ENCODE measurements at regions not wholly inside any gene's neighbourhood (a gene's known extent, or its start where the extent isn't known, plus 50 kb on each side); places are given as distances from the start of the nearest gene placed in this dataset.

- POLR2A ChIA-PET = no interaction called here
- Mint-ChIP-seq H3K27ac (no peak overlapping the region), H3K4me1 (peaks cover 2% of the 10 kb centered on the region; the same call in 1 of the 2 replicates), H3K4me3 (no peak overlapping the region), H3K36me3 (no peaks in the 10 kb centered on the region), H3K27me3 (ENCODE audit: low read depth) (no peaks in the 10 kb centered on the region), H3K9me3 (no peaks in the 10 kb centered on the region)
- TF ChIP-seq ZNF396 (CRISPR knock-in tag; IDR thresholded peaks at IDR 0.05; ENCODE audit: borderline replicate concordance) = no peak
- TF ChIP-seq, protein P1, sequence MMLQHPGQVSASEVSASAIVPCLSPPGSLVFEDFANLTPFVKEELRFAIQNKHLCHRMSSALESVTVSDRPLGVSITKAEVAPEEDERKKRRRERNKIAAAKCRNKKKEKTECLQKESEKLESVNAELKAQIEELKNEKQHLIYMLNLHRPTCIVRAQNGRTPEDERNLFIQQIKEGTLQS (CRISPR knock-in tag; conservative IDR thresholded peaks at IDR 0.05) = no peak
- no peak for TF ChIP-seq IRF2 (CRISPR knock-in tag; IDR thresholded peaks at IDR 0.05; ENCODE audit: borderline replicate concordance, low read depth)
- TF ChIP-seq ZNF121 (CRISPR knock-in tag; IDR thresholded peaks at IDR 0.05) = no peak
- TF ChIP-seq ATF6 (CRISPR knock-in tag; IDR thresholded peaks at IDR 0.05) = no peak
- no peak for TF ChIP-seq TP53 (CRISPR knock-in tag; IDR thresholded peaks at IDR 0.05)
- no peak for TF ChIP-seq SMAD4 (CRISPR knock-in tag; IDR thresholded peaks at IDR 0.05)
- no peak for TF ChIP-seq ELF4 (CRISPR knock-in tag; IDR thresholded peaks at IDR 0.05; ENCODE audit: low read depth)
- no peak for TF ChIP-seq ZNF317 (CRISPR knock-in tag; IDR thresholded peaks at IDR 0.05; ENCODE audit: borderline replicate concordance, low read depth)
- no peak for TF ChIP-seq SMAD3 (CRISPR knock-in tag; IDR thresholded peaks at IDR 0.05; ENCODE audit: borderline replicate concordance)
- no peak for ATAC-seq
- no peak for DNase-seq (ENCODE audit: low spot score)
- CTCF ChIA-PET = interaction anchor here (1.5 kb wide), 1 partner anchor 10 kb away, joined by 8 read pairs; no protein-coding TSS in a partner anchor
These were observed 58.6 kb downstream of the TMEM17 start for GRCh38 chr2:62447411-62447810.

DNA sequence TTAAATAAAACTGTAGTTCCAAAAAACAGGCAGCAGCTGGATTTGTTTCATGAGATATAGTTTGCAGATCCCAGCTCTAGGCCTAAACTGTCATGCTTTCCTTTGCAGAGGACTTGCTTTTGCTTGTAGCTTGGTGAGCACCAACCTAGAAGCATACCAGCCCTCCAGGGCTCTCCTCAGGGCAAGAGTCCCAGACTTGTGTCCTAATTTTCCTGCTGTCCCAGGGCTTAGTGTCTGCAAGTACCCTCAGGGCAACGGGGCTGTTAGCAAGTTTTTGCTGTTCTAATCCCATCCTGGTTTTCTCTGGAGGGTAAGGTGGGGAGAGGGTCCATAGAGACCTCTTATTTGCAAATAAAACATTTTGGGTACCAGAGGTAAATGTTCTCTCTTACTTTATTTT is 59.5 kb downstream of the TMEM17 start:
- no peak overlapping the region for H3K4me3 Mint-ChIP-seq
- no peaks in the 10 kb centered on the region for H3K9me3 Mint-ChIP-seq
- no peaks in the 10 kb centered on the region for H3K36me3 Mint-ChIP-seq
- ChIA-PET CTCF (no interaction called here), POLR2A (no interaction called here)
- no peak overlapping the region for H3K27ac Mint-ChIP-seq
- ATAC-seq (no peak), DNase-seq (ENCODE audit: low spot score) (no peak)
- H3K27me3 Mint-ChIP-seq (ENCODE audit: low read depth) = no peaks in the 10 kb centered on the region
- H3K4me1 Mint-ChIP-seq = no peaks in the 10 kb centered on the region
- no peak for TF ChIP-seq TEAD1 (CRISPR knock-in tag; IDR thresholded peaks at IDR 0.05)
- no peak for TF ChIP-seq ZBTB21 (CRISPR knock-in tag; IDR thresholded peaks at IDR 0.05; ENCODE audit: borderline replicate concordance)
- TF ChIP-seq SMAD3 (CRISPR knock-in tag; IDR thresholded peaks at IDR 0.05; ENCODE audit: borderline replicate concordance) = no peak
- TF ChIP-seq ZNF671 (CRISPR knock-in tag; IDR thresholded peaks at IDR 0.05) = no peak
- TF ChIP-seq, protein P2, sequence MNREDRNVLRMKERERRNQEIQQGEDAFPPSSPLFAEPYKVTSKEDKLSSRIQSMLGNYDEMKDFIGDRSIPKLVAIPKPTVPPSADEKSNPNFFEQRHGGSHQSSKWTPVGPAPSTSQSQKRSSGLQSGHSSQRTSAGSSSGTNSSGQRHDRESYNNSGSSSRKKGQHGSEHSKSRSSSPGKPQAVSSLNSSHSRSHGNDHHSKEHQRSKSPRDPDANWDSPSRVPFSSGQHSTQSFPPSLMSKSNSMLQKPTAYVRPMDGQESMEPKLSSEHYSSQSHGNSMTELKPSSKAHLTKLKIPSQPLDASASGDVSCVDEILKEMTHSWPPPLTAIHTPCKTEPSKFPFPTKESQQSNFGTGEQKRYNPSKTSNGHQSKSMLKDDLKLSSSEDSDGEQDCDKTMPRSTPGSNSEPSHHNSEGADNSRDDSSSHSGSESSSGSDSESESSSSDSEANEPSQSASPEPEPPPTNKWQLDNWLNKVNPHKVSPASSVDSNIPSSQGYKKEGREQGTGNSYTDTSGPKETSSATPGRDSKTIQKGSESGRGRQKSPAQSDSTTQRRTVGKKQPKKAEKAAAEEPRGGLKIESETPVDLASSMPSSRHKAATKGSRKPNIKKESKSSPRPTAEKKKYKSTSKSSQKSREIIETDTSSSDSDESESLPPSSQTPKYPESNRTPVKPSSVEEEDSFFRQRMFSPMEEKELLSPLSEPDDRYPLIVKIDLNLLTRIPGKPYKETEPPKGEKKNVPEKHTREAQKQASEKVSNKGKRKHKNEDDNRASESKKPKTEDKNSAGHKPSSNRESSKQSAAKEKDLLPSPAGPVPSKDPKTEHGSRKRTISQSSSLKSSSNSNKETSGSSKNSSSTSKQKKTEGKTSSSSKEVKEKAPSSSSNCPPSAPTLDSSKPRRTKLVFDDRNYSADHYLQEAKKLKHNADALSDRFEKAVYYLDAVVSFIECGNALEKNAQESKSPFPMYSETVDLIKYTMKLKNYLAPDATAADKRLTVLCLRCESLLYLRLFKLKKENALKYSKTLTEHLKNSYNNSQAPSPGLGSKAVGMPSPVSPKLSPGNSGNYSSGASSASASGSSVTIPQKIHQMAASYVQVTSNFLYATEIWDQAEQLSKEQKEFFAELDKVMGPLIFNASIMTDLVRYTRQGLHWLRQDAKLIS (CRISPR knock-in tag; IDR thresholded peaks at IDR 0.05; ENCODE audit: borderline replicate concordance) = no peak
- no peak for TF ChIP-seq JUN (CRISPR knock-in tag; IDR thresholded peaks at IDR 0.05)
- TF ChIP-seq ZSCAN18 (CRISPR knock-in tag; IDR thresholded peaks at IDR 0.05) = no peak
- TF ChIP-seq NFYB (CRISPR knock-in tag; conservative IDR thresholded peaks at IDR 0.05; ENCODE audit: low read depth) = no peak
- TF ChIP-seq ELF4 (CRISPR knock-in tag; IDR thresholded peaks at IDR 0.05; ENCODE audit: low read depth) = no peak
- TF ChIP-seq FOXP4 (CRISPR knock-in tag; IDR thresholded peaks at IDR 0.05) = no peak
- no peak for TF ChIP-seq MLX (CRISPR knock-in tag; IDR thresholded peaks at IDR 0.05)
- TF ChIP-seq, protein P3, sequence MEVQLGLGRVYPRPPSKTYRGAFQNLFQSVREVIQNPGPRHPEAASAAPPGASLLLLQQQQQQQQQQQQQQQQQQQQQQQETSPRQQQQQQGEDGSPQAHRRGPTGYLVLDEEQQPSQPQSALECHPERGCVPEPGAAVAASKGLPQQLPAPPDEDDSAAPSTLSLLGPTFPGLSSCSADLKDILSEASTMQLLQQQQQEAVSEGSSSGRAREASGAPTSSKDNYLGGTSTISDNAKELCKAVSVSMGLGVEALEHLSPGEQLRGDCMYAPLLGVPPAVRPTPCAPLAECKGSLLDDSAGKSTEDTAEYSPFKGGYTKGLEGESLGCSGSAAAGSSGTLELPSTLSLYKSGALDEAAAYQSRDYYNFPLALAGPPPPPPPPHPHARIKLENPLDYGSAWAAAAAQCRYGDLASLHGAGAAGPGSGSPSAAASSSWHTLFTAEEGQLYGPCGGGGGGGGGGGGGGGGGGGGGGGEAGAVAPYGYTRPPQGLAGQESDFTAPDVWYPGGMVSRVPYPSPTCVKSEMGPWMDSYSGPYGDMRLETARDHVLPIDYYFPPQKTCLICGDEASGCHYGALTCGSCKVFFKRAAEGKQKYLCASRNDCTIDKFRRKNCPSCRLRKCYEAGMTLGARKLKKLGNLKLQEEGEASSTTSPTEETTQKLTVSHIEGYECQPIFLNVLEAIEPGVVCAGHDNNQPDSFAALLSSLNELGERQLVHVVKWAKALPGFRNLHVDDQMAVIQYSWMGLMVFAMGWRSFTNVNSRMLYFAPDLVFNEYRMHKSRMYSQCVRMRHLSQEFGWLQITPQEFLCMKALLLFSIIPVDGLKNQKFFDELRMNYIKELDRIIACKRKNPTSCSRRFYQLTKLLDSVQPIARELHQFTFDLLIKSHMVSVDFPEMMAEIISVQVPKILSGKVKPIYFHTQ (CRISPR knock-in tag; IDR thresholded peaks at IDR 0.05) = no peak
- TF ChIP-seq EMX1 (CRISPR knock-in tag; IDR thresholded peaks at IDR 0.05) = no peak

Data from WTC11 (cell line).